IPS-18a (cell line): ENCODE measurements at regions not wholly inside any gene's neighbourhood (a gene's known extent, or its start where the extent isn't known, plus 50 kb on each side); places are given as distances from the start of the nearest gene placed in this dataset.

Source experiments
- H3K27ac ChIP-seq: one replicate; pipeline ENCODE4 v1.5.1; 2013; ENCODE audit warnings: low read length
- H3K27me3 ChIP-seq: one replicate; pipeline ENCODE4 v1.6.1; 2013; ENCODE audit warnings: mild to moderate bottlenecking, low read length; ENCODE audit not compliant: control insufficient read depth, insufficient read depth
- H3K36me3 ChIP-seq: one replicate; pipeline ENCODE4 v1.6.1; 2013; ENCODE audit warnings: low read depth, low read length; ENCODE audit not compliant: control insufficient read depth
- H3K4me1 ChIP-seq: one replicate; pipeline ENCODE4 v1.6.1; 2013; ENCODE audit warnings: low read depth, low read length; ENCODE audit not compliant: control insufficient read depth
- H3K4me3 ChIP-seq: one replicate; pipeline ENCODE4 v1.5.1; 2013; ENCODE audit warnings: low read length
- H3K9ac ChIP-seq: one replicate; pipeline ENCODE4 v1.6.1; 2013; ENCODE audit warnings: mild to moderate bottlenecking, low read length, moderate library complexity
- H3K9me3 ChIP-seq: one replicate; pipeline ENCODE4 v1.6.1; 2013; ENCODE audit warnings: low read depth, low read length; ENCODE audit not compliant: control insufficient read depth

- no peaks in the 10 kb centered on the region for H3K9me3 ChIP-seq
- no peak overlapping the region for H3K9ac ChIP-seq
- H3K36me3 ChIP-seq, result no peaks in the 10 kb centered on the region
- no peak overlapping the region for H3K4me3 ChIP-seq
- H3K27me3 ChIP-seq, result no peaks in the 10 kb centered on the region
- no peak overlapping the region for H3K27ac ChIP-seq
- H3K4me1 ChIP-seq, result no peaks in the 10 kb centered on the region
These were observed 406.7 kb downstream of the MLLT3 start for GRCh38 chr9:20215552-20215951.

DNA sequence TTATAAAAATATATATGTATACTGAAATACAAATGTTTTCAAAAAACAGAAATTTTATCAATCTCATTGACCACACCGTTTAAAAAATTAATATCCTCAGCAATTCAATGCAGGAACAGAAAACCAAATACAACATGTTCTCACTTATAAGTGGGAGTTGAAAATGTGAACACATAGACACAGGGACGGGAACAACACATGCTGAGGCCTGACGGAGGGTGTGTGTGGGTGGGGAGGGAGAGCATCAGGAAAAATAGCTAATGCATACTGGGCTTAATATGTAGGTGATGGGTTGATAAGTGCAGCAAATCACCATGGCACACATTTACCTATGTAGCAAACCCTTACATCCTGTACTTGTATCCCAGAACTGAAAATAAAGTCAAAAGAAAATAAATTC lies 409.5 kb downstream of the MLLT3 start:
- Histone ChIP-seq H3K27me3 (no peaks in the 10 kb centered on the region), H3K4me1 (no peaks in the 10 kb centered on the region), H3K36me3 (no peaks in the 10 kb centered on the region), H3K9ac (no peak overlapping the region), H3K9me3 (no peaks in the 10 kb centered on the region), H3K4me3 (no peak overlapping the region), H3K27ac (no peak overlapping the region)

GRCh38 chr9:20209391-20210340 lies 412.6 kb downstream of the MLLT3 start:
- Histone ChIP-seq H3K36me3 (no peaks in the 10 kb centered on the region), H3K9me3 (no peaks in the 10 kb centered on the region), H3K9ac (no peak overlapping the region), H3K27me3 (no peaks in the 10 kb centered on the region), H3K4me1 (no peaks in the 10 kb centered on the region), H3K4me3 (no peak overlapping the region), H3K27ac (no peak overlapping the region)

- Histone ChIP-seq H3K9ac (no peak overlapping the region), H3K27me3 (no peaks in the 10 kb centered on the region), H3K4me3 (no peak overlapping the region), H3K36me3 (no peaks in the 10 kb centered on the region), H3K9me3 (no peaks in the 10 kb centered on the region), H3K27ac (no peak overlapping the region), H3K4me1 (no peaks in the 10 kb centered on the region)
These were observed 413.3 kb downstream of the MLLT3 start for GRCh38 chr9:20208961-20209371.

- Histone ChIP-seq H3K9ac (no peak overlapping the region), H3K4me1 (no peaks in the 10 kb centered on the region), H3K27ac (no peak overlapping the region), H3K4me3 (no peak overlapping the region), H3K36me3 (no peaks in the 10 kb centered on the region), H3K27me3 (no peaks in the 10 kb centered on the region), H3K9me3 (no peaks in the 10 kb centered on the region)
These were observed 414.1 kb downstream of the MLLT3 start for GRCh38 chr9:20208226-20208625.

DNA sequence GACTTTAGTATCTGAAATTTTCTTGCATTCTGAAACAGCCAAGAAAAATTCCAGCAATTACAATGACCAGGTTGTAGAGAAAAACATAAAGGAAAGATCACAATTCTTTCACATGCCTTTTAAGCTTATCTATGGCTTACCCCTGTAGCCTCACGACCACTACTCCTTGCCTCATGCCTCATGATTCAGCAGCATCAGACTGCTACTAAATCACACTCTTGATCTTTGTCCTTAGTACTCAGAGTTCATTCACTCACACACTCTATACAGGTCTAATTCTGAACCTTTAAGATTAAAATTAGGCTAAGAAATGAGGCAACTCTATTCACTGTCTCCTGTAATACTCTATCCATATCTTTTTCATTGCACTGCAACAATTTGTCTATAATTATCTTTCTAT lies 415.1 kb downstream of the MLLT3 start:
- Histone ChIP-seq H3K27ac (no peak overlapping the region), H3K9ac (no peak overlapping the region), H3K27me3 (no peaks in the 10 kb centered on the region)

DNA sequence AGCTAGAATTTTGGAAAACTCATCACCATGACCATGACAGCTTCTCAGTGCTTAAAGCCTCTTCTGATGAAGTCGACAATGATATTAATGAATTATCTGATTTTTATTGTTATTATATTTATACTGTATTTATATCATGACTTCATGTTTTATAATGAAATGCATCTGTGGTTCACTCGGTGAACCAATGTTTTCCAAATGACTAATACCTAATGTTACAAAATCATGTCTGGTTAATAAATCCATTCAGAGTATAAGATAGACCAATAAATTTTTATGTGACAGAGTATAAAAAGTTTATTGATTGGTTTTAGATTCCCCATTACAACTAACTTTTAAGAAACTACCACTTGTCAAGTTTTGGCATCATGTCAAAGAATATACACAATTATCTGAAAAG lies 416.5 kb downstream of the MLLT3 start:
- H3K36me3 ChIP-seq, result no peaks in the 10 kb centered on the region
- no peak overlapping the region for H3K27ac ChIP-seq
- no peak overlapping the region for H3K9ac ChIP-seq
- H3K4me3 ChIP-seq, result no peak overlapping the region
- H3K27me3 ChIP-seq, result no peaks in the 10 kb centered on the region
- H3K9me3 ChIP-seq, result no peaks in the 10 kb centered on the region
- H3K4me1 ChIP-seq, result peaks cover 8% of the 10 kb centered on the region

More for the DNA sequence above, 415.1 kb downstream of the MLLT3 start:
- Histone ChIP-seq H3K4me1 (peaks cover 4% of the 10 kb centered on the region), H3K9me3 (no peaks in the 10 kb centered on the region), H3K36me3 (no peaks in the 10 kb centered on the region), H3K4me3 (no peak overlapping the region)

GRCh38 chr9:20200991-20201431 lies 412.2 kb upstream of the SLC24A2 start:
- Histone ChIP-seq H3K4me3 (no peak overlapping the region), H3K27ac (no peak overlapping the region), H3K36me3 (no peaks in the 10 kb centered on the region), H3K4me1 (peaks cover 20% of the 10 kb centered on the region), H3K9me3 (no peaks in the 10 kb centered on the region), H3K9ac (no peak overlapping the region), H3K27me3 (no peaks in the 10 kb centered on the region)

- Histone ChIP-seq H3K27me3 (no peaks in the 10 kb centered on the region), H3K4me3 (no peak overlapping the region), H3K36me3 (no peaks in the 10 kb centered on the region), H3K27ac (no peak overlapping the region), H3K4me1 (peaks cover 20% of the 10 kb centered on the region), H3K9ac (no peak overlapping the region), H3K9me3 (no peaks in the 10 kb centered on the region)
These were observed 411.7 kb upstream of the SLC24A2 start for GRCh38 chr9:20200581-20200980.

- Histone ChIP-seq H3K27ac (no peak overlapping the region), H3K4me3 (no peak overlapping the region), H3K9ac (no peak overlapping the region), H3K36me3 (no peaks in the 10 kb centered on the region), H3K4me1 (peaks cover 20% of the 10 kb centered on the region), H3K9me3 (no peaks in the 10 kb centered on the region), H3K27me3 (no peaks in the 10 kb centered on the region)
These were observed 410.3 kb upstream of the SLC24A2 start for GRCh38 chr9:20199111-20199510.

DNA sequence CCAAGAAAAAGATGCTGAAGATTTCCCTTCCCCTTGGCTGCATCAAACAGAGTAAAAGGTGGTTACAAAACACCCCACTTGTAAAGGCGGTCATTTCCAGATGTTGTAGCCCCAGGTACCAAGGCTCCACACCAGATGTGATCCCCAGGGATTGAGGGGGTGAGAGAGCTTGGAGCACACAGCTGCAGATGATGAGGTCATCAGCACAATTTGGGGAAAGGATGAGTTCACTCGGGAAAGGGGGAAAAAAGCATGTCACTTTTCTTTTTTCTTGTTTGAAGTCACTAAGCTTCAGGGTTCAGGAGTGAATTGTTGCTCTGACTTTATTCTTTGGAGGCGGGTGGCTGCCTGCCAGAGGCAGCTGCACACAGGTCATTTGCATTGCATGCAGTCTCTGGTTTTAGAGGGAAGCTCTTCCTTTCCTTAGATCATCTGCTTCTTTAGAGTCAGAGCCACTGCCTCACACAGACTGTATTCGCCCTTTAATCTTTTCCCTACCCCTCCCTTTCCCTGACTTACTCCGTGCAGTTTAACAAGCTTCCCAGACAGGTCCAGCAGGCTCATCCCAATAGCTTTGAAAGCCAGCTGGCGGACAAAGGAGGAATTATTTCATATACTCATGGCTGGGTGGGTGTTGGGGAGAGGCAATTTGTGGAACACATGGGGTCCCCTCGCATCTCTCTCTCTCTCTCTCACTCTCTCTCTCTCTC lies 409.3 kb upstream of the SLC24A2 start:
- no peak overlapping the region for H3K27ac ChIP-seq
- no peaks in the 10 kb centered on the region for H3K36me3 ChIP-seq
- H3K27me3 ChIP-seq, result no peaks in the 10 kb centered on the region
- no peak overlapping the region for H3K9ac ChIP-seq
- peaks cover 20% of the 10 kb centered on the region for H3K4me1 ChIP-seq
- no peaks in the 10 kb centered on the region for H3K9me3 ChIP-seq
- no peak overlapping the region for H3K4me3 ChIP-seq
